SH-SY5Y (cell line): ENCODE measurements at regions not wholly inside any gene's neighbourhood (a gene's known extent, or its start where the extent isn't known, plus 50 kb on each side); places are given as distances from the start of the nearest gene placed in this dataset.

ENCODE experiments used
- GATA2 ChIP-seq: IDR thresholded peaks from 2 replicates; pipeline ENCODE4 v1.6.1; 2011; ENCODE audit warnings: mild to moderate bottlenecking, low read depth, low read length
- GATA3 ChIP-seq: IDR thresholded peaks from 2 replicates; pipeline ENCODE4 v1.6.1; 2011; ENCODE audit warnings: low read depth, mild to moderate bottlenecking, low read length, moderate library complexity

GRCh38 chr4:19772581-19772980, 479.1 kb upstream of the SLIT2 start:
- no peak for TF ChIP-seq GATA2
- no peak for TF ChIP-seq GATA3
